ENCODE measurements at regions not wholly inside any gene's neighbourhood (a gene's known extent, or its start where the extent isn't known, plus 50 kb on each side); places are given as distances from the start of the nearest gene placed in this dataset.

GRCh38 chr5:96337048-96337781 is 95.8 kb downstream of the PCSK1 start:
- TF ChIP-seq SUZ12 (IDR thresholded peaks at IDR 0.05; ENCODE audit: extremely low read depth, insufficient read depth, insufficient read length) = no peak
- no peak for TF ChIP-seq YY1 (IDR thresholded peaks at IDR 0.05; ENCODE audit: insufficient read depth, insufficient read length)
